GM12878 (cell line): ENCODE measurements at regions not wholly inside any gene's neighbourhood (a gene's known extent, or its start where the extent isn't known, plus 50 kb on each side); places are given as distances from the start of the nearest gene placed in this dataset.
"Not testable (repeated sequence)": the region's sequence is repeated elsewhere in the genome, so short reads cannot be mapped to it uniquely, and the experiment has no call there.

ENCODE experiments used
- ATAC-seq: fragments of 200-7000 bp; cut with Tn5 transposase; 3 replicates; pipeline ENCODE4 v1.9.1; 2020; ENCODE audit warnings: mild to moderate bottlenecking, moderate library complexity
- BruUV-seq: library from RNA; stranded (reverse); fragments of 400-500 nt; replicated peaks from 2 replicates; lab custom pipeline; 2021; lab: Mats Ljungman, UMichigan
- CTCF ChIA-PET: fragments of 300-600 bp; sonication (Branson Sonifier 250); formaldehyde crosslinking; extraction: SDS; loops from one replicate; lab custom pipeline; 2021; ENCODE audit warnings: inconsistent platforms; lab: Yijun Ruan, JAX
- POLR2A ChIA-PET: fragments of 350-600 bp; formaldehyde crosslinking; extraction: SDS; loops from one replicate; lab custom pipeline; 2021; ENCODE audit warnings: inconsistent platforms; lab: Charles Lee
- RAD21 ChIA-PET: fragments of 300-600 bp; sonication (Branson Sonifier 250); formaldehyde crosslinking; loops from one replicate; lab custom pipeline; 2023; ENCODE audit warnings: antibody characterized with exemption; ENCODE audit not compliant: unreplicated experiment; lab: Charles Lee
- SMC1A ChIA-PET: fragments of 300-600 bp; sonication (Branson Sonifier 250); formaldehyde crosslinking; loops from one replicate; lab custom pipeline; 2023; ENCODE audit not compliant: unreplicated experiment, uncharacterized antibody; lab: Charles Lee
- DNase-seq: peaks from one replicate; pipeline ENCODE4 v3.0.0-alpha.2; 2011; ENCODE audit warnings: low read depth, low spot score
- FAIRE-seq: peaks from 3 replicates; lab custom pipeline; 2011; peaks lifted over from hg19 to GRCh38; lab: Jason Lieb, UNC
- H2AFZ ChIP-seq: 2 replicates; pipeline ENCODE4 v1.6.0; 2011; ENCODE audit warnings: low read depth, low read length, control low read depth; ENCODE audit not compliant: control insufficient read depth
- H3K27ac ChIP-seq: 2 replicates; pipeline ENCODE4 v1.5.1; 2011; ENCODE audit warnings: control low read depth; ENCODE audit not compliant: control insufficient read depth, insufficient read depth
- H3K27me3 ChIP-seq, 2 experiments: replicated peaks in 1 of 2; 2 replicates each; pipeline versions ENCODE4 v1.6.0 to v1.6.1; 2011; ENCODE audit warnings: low read length in 1 of 2; ENCODE audit not compliant: control insufficient read depth in 2 of 2, insufficient read depth in 2 of 2
- H3K36me3 ChIP-seq, 2 experiments: 2 replicates each; pipeline ENCODE4 v1.5.1; 2011; ENCODE audit warnings: low read length in 1 of 2; ENCODE audit not compliant: control insufficient read depth in 2 of 2, insufficient read depth in 2 of 2
- H3K4me1 ChIP-seq: 2 replicates; pipeline ENCODE4 v1.6.1; 2011; ENCODE audit warnings: mild to moderate bottlenecking, low read length, moderate library complexity, mixed read lengths; ENCODE audit not compliant: control insufficient read depth, insufficient read depth
- H3K4me2 ChIP-seq: 2 replicates; pipeline ENCODE4 v1.6.0; 2011; ENCODE audit warnings: control low read depth; ENCODE audit not compliant: control insufficient read depth, insufficient read depth
- H3K4me3 ChIP-seq: fragments of 200-600 bp; sonication (generic); 2 replicates; pipeline ENCODE4 v1.5.1; 2016
- H3K79me2 ChIP-seq: 2 replicates; pipeline ENCODE4 v1.6.0; 2011; ENCODE audit warnings: low read length; ENCODE audit not compliant: control insufficient read depth, insufficient read depth
- H3K9ac ChIP-seq: 2 replicates; pipeline ENCODE4 v1.8.0; 2011; ENCODE audit warnings: low read length, control low read depth, mixed read lengths; ENCODE audit not compliant: control insufficient read depth, insufficient read depth
- H3K9me3 ChIP-seq: replicated peaks from 3 replicates; pipeline ENCODE4 v1.5.1; 2011; ENCODE audit warnings: mild to moderate bottlenecking, low read length; ENCODE audit not compliant: control insufficient read depth, insufficient read depth
- H4K20me1 ChIP-seq: 2 replicates; pipeline ENCODE4 v1.6.0; 2011; ENCODE audit not compliant: control insufficient read depth, insufficient read depth
- WGBS: methylation state at CpG from one replicate; pipeline ENCODE4 v1.1.6; 2016; ENCODE audit warnings: low lambda C conversion rate; ENCODE audit not compliant: insufficient replicate concordance, insufficient coverage; ENCODE audit errors: missing lambda C conversion rate; 5-methylcytosine and 5-hydroxymethylcytosine counted together
- in situ Hi-C: fragments of 300-500 bp; cut with MboI; formaldehyde crosslinking; loops from 9 replicates; pipeline ENCODE4 v1.14.3; 2018; ENCODE audit warnings: mixed read lengths
- intact Hi-C: fragments of 100-400 bp; cut with micrococcal nuclease; formaldehyde crosslinking; loops from one replicate; pipeline ENCODE4 v1.14.2; 2022; ENCODE audit not compliant: unreplicated experiment

DNA sequence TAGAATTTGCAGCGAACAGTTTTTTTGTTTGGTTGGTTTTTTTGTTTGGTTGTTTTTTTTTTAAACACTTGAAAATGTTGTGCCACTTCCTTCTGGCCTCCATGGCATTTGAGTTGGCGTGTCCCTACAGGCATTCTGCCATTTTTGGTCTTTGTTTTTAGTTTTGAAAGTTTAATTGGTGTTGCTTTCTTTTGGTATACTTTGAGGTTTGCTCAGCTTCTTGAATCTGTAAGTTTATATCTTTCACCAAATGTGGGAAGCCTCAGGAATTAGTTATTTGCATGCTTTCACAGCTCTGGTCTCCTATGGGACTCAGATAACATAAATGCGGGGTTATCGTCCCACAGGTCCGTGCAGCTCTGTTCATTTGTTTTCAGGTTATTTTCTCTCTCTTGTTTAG is 55.9 kb downstream of the VPREB1 start:
- H3K4me1 ChIP-seq, H2AFZ ChIP-seq, H3K36me3 ChIP-seq, H3K79me2 ChIP-seq, DNase-seq, ATAC-seq, H3K4me3 ChIP-seq, intact Hi-C loops, H4K20me1 ChIP-seq, POLR2A ChIA-PET, H3K9ac ChIP-seq, CTCF ChIA-PET, SMC1A ChIA-PET, H3K27ac ChIP-seq, H3K27me3 ChIP-seq, in situ Hi-C loops, RAD21 ChIA-PET, H3K4me2 ChIP-seq, BruUV-seq, H3K9me3 ChIP-seq, FAIRE-seq: not testable (repeated sequence)
- WGBS: 59% methylated on average over 5 of the region's 5 CpGs

DNA sequence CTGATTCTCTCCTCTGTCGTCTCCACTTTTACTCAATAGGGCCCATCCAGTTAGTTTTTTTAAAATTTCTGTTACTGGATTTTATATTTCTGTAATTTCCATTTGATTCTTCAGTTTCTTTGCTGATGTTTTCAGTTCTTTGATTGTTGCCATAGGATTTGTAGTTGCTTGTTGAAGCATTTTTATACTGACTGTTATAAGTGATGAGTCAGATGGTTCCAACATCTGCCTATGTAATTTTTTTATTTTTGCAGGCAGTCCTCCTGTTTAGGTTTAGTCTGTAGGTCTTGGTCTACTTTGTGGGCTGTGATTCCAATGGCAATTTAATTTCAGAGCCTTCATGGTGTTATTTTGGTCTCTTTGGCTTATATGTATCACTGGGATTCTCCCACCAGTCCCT is 56.4 kb downstream of the VPREB1 start:
- H4K20me1 ChIP-seq, H3K36me3 ChIP-seq, SMC1A ChIA-PET, POLR2A ChIA-PET, H3K9me3 ChIP-seq, BruUV-seq, CTCF ChIA-PET, H3K9ac ChIP-seq, H3K4me3 ChIP-seq, intact Hi-C loops, ATAC-seq, H3K27me3 ChIP-seq, H3K27ac ChIP-seq, H3K4me1 ChIP-seq, DNase-seq, H2AFZ ChIP-seq, H3K4me2 ChIP-seq, RAD21 ChIA-PET, H3K79me2 ChIP-seq, in situ Hi-C loops, FAIRE-seq: not testable (repeated sequence)
- WGBS: 87% methylated on average over 1 of the region's 1 CpG
